BLaER1 treated with 17β-estradiol and CSF1 and Interleukin-3, amounts not matched to agents 10 nM and 100 nM (cell line): ENCODE measurements at regions not wholly inside any gene's neighbourhood (a gene's known extent, or its start where the extent isn't known, plus 50 kb on each side); places are given as distances from the start of the nearest gene placed in this dataset.

Experiments
- H3K27ac ChIP-seq, 11 experiments: shearing (Covaris generic); formaldehyde crosslinking; 2 replicates each; pipeline ENCODE4 v1.8.1; 2022
- H3K27me3 ChIP-seq, 11 experiments: shearing (Covaris generic); formaldehyde crosslinking; 2 replicates each; pipeline ENCODE4 v1.8.1; 2022
- H3K36me3 ChIP-seq, 11 experiments: shearing (Covaris generic); formaldehyde crosslinking; 2 replicates each; pipeline ENCODE4 v1.8.1; 2022
- H3K4me1 ChIP-seq, 10 experiments: shearing (Covaris generic); formaldehyde crosslinking; 2 replicates each; pipeline ENCODE4 v1.8.1; 2022
- H3K4me2 ChIP-seq, 11 experiments: shearing (Covaris generic); formaldehyde crosslinking; 2 replicates each; pipeline ENCODE4 v1.8.1; 2022
- H3K4me3 ChIP-seq, 10 experiments: shearing (Covaris generic); formaldehyde crosslinking; 2 replicates each; pipeline ENCODE4 v1.8.1; 2022
- H3K9ac ChIP-seq, 11 experiments: shearing (Covaris generic); formaldehyde crosslinking; 2 replicates each; pipeline ENCODE4 v1.8.1; 2022
- H3K9me3 ChIP-seq, 11 experiments: shearing (Covaris generic); formaldehyde crosslinking; replicated peaks in 1 of 11; 2 replicates each; pipeline ENCODE4 v1.8.1; 2022
- H4K20me1 ChIP-seq, 11 experiments: shearing (Covaris generic); formaldehyde crosslinking; 2 replicates each; pipeline ENCODE4 v1.8.1; 2022
- Cebpa-rat ChIP-seq, 11 experiments: shearing (Covaris generic); IDR thresholded peaks; 2 replicates each; pipeline ENCODE4 v1.8.1; 2022

DNA sequence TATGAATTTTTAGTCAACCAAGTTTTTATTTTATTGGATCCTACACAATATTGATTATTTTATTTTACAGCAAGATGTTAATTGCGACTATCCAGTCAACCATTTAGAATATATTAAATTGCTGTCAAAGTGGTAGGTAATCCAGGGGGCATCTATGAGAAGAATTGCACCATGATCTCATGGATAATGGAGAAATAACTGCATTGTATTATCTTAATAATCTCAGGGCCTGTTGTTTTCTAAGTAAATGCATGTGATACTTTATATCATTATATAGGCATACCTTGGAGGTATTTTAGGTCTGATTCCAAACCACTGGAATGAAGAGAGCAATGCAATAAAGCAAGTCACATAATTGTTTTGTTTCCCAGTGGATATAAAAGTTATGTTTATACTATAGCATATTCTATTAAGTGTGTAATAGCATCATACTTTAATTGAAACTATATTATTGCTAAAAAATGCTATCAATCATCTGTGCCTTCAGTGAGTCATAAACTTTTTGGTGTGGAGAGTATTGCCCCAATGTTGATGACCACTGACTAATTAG is 595.4 kb upstream of the CHORDC1 start:
- H3K4me1 ChIP-seq = no peaks in the 10 kb centered on the region
- no peaks in the 10 kb centered on the region for H3K27me3 ChIP-seq
- H3K36me3 ChIP-seq = no peaks in the 10 kb centered on the region
- H3K27ac ChIP-seq = no peak overlapping the region
- no peak overlapping the region for H3K9ac ChIP-seq
- TF ChIP-seq Cebpa-rat (IDR thresholded peaks at IDR 0.05) = no peak
- H4K20me1 ChIP-seq = no peaks in the 10 kb centered on the region
- H3K4me3 ChIP-seq = no peak overlapping the region
- no peak overlapping the region for H3K4me2 ChIP-seq
- no peaks in the 10 kb centered on the region for H3K9me3 ChIP-seq

DNA sequence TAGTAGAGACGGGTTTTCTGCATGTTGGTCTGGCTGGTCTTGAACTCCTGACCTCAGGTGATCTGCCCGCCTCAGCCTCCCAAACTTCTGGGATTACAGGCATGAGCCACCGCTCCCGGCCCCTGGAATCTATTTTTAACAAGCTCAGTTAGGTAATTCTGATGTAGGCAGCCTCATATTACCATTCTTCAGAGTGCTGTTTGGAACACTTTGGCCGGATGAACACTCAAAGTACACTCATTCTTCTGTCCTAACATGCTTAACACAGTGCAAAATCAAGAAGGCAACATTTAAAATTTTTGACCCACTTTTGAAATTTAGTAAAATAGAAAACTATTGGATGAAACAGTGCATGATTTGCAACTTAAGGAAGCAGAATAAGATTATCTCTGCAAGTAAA is 586.7 kb upstream of the CHORDC1 start:
- Histone ChIP-seq H3K9me3 (peaks cover 0 to 7% (median 0%) of the 10 kb centered on the region in 11 experiments; a peak in 2 of 22 replicates), H3K4me3 (no peak overlapping the region), H3K27ac (no peak overlapping the region), H3K9ac (no peak overlapping the region), H3K36me3 (no peaks in the 10 kb centered on the region), H4K20me1 (no peaks in the 10 kb centered on the region), H3K27me3 (no peaks in the 10 kb centered on the region), H3K4me2 (no peak overlapping the region), H3K4me1 (no peaks in the 10 kb centered on the region)
- TF ChIP-seq Cebpa-rat (IDR thresholded peaks at IDR 0.05) = no peak

DNA sequence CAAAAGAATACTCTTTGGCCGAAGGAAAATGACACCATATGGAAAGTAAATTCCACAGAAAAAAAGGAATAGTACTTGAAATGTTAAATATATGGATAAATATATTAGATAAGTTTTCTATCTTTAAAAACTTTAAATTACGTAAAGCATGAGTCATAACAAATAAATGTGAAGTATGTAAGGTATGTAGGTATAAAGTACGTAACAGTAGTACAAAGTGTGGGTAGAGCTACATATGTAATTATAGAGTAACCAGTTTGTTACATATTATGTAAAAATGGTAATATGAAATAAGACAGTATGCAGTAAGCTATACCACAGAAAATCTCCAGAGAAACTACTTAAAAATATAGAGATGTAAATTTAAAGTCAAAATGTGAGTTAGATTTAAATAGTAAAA is 582.3 kb upstream of the CHORDC1 start:
- no peaks in the 10 kb centered on the region for H3K4me1 ChIP-seq

DNA sequence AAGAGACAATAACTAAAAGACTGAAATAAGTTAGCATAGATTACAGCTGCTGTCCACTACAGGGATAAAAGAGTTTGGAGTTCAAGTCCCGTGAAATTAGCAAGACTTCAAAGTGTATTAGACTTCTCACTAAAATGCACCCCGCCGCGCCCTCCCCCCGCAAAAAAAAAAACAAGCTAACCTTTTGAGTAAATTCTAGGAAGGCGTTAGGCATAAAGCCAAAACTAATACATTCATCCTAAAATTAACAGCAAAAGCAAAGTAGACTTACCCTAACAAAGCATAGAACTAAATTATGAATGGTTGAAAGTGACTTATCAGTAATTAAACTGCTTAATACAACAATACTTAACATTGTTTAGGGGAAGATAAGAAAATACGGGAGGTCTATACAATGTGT is 581.0 kb upstream of the CHORDC1 start:
- Histone ChIP-seq H3K36me3 (no peaks in the 10 kb centered on the region), H3K4me3 (no peak overlapping the region), H3K4me2 (no peak overlapping the region), H3K9ac (no peak overlapping the region), H3K4me1 (no peaks in the 10 kb centered on the region), H3K9me3 (no peaks in the 10 kb centered on the region), H3K27me3 (no peaks in the 10 kb centered on the region), H4K20me1 (no peaks in the 10 kb centered on the region), H3K27ac (no peak overlapping the region)
- no peak for TF ChIP-seq Cebpa-rat (IDR thresholded peaks at IDR 0.05)

More for the DNA sequence above, 582.3 kb upstream of the CHORDC1 start:
- no peak overlapping the region for H3K27ac ChIP-seq
- TF ChIP-seq Cebpa-rat (IDR thresholded peaks at IDR 0.05) = no peak
- H4K20me1 ChIP-seq = no peaks in the 10 kb centered on the region
- H3K4me2 ChIP-seq = no peak overlapping the region
- H3K9me3 ChIP-seq = no peaks in the 10 kb centered on the region
- H3K9ac ChIP-seq = no peak overlapping the region
- H3K36me3 ChIP-seq = no peaks in the 10 kb centered on the region
- H3K4me3 ChIP-seq = no peak overlapping the region
- no peaks in the 10 kb centered on the region for H3K27me3 ChIP-seq

DNA sequence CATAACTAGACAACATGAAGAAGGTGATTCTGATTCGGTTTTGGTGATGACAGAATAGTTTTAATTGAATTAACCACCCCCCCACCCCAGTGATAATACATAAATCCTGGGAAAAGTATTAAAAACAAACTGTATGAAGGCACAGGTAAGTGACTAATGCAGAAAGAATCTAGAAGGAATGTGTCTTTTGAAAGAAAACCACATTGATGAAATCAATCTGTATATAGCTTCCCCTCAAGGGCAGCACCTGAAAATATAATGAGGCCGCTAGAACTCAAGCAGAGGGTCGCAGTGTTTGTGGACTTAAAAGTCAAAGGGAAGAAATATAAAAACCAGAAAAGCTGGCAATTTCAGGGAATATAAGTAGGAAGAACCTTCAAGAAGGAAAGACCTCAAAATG is 580.5 kb upstream of the CHORDC1 start:
- Histone ChIP-seq H3K4me2 (no peak overlapping the region), H3K9ac (no peak overlapping the region), H3K36me3 (no peaks in the 10 kb centered on the region), H3K27me3 (no peaks in the 10 kb centered on the region), H3K4me1 (no peaks in the 10 kb centered on the region), H3K9me3 (no peaks in the 10 kb centered on the region), H3K27ac (no peak overlapping the region), H4K20me1 (no peaks in the 10 kb centered on the region), H3K4me3 (no peak overlapping the region)
- no peak for TF ChIP-seq Cebpa-rat (IDR thresholded peaks at IDR 0.05)

DNA sequence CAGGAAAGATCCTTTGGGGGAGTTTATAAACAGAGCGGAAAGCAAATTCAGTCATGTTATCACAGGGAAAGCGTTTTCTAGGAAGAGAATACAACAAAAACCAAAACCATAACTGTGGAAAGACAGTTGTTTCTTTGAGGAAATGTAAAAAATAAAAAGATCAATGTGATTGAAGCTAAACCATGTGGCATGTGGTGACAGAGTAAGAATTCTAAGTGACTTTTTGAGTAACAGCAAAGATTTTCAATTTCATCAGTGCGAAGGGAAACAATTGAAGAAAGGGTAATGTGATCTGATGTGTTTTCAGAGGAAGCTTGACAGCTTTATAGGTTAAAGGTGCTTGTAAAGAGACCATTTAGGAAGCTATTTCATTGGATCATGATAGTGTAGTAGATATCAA is 575.9 kb upstream of the CHORDC1 start:
- Histone ChIP-seq H3K4me1 (no peaks in the 10 kb centered on the region), H3K27me3 (no peaks in the 10 kb centered on the region), H3K4me2 (no peak overlapping the region), H3K36me3 (no peaks in the 10 kb centered on the region), H4K20me1 (no peaks in the 10 kb centered on the region), H3K27ac (no peak overlapping the region), H3K9ac (no peak overlapping the region), H3K9me3 (no peaks in the 10 kb centered on the region), H3K4me3 (no peak overlapping the region)
- no peak for TF ChIP-seq Cebpa-rat (IDR thresholded peaks at IDR 0.05)

DNA sequence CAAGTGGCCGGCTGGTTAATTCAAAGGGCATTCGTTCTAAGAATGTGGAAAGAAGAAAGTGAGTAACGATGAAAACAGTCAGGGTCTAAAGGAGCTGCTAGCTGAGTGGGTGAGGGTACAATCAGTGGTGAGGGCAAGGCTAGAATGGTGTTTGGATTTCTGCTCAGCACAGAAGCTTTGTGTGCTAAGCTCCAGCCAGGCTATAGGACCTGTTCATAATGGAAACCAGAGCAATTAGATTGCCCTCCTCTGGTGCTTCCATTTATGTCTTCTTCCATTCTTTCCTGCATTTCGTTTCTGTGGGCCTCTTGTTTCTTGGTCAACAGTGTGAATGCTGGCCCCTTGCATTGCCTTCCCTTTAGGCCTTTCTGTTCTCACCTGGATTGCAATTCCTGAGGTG is 572.9 kb upstream of the CHORDC1 start:
- no peak for TF ChIP-seq Cebpa-rat (IDR thresholded peaks at IDR 0.05)
- H4K20me1 ChIP-seq = no peaks in the 10 kb centered on the region
- no peaks in the 10 kb centered on the region for H3K4me1 ChIP-seq
- H3K27ac ChIP-seq = no peak overlapping the region
- H3K9me3 ChIP-seq = no peaks in the 10 kb centered on the region
- H3K27me3 ChIP-seq = no peaks in the 10 kb centered on the region
- no peaks in the 10 kb centered on the region for H3K36me3 ChIP-seq
- H3K4me2 ChIP-seq = no peak overlapping the region
- no peak overlapping the region for H3K4me3 ChIP-seq
- H3K9ac ChIP-seq = no peak overlapping the region

DNA sequence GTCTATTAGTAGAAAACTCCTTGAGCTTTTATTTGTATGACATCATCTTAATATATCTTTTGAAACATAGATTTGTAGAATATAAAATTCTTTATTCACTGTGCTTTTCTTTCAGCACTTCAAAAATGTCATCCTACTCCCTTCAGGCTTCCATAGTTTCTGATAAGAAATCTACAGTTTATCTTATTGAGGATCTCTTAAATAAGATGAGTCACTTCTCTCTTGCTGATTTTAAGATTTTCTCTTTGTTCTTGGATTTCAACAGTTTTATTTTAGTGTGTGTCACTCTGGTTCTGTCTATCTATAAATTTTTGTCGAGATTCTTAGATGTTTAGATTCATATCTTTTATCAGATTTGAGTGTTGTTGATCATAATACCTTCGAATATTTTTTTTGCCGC is 566.1 kb upstream of the CHORDC1 start:
- Histone ChIP-seq H3K27me3 (no peaks in the 10 kb centered on the region), H3K36me3 (no peaks in the 10 kb centered on the region), H3K9me3 (peaks cover 0 to 2% (median 0%) of the 10 kb centered on the region in 11 experiments; a peak in 4 of 22 replicates), H3K27ac (no peak overlapping the region), H3K4me1 (no peaks in the 10 kb centered on the region), H4K20me1 (no peaks in the 10 kb centered on the region), H3K4me3 (no peak overlapping the region), H3K4me2 (no peak overlapping the region), H3K9ac (no peak overlapping the region)
- TF ChIP-seq Cebpa-rat (IDR thresholded peaks at IDR 0.05) = no peak

DNA sequence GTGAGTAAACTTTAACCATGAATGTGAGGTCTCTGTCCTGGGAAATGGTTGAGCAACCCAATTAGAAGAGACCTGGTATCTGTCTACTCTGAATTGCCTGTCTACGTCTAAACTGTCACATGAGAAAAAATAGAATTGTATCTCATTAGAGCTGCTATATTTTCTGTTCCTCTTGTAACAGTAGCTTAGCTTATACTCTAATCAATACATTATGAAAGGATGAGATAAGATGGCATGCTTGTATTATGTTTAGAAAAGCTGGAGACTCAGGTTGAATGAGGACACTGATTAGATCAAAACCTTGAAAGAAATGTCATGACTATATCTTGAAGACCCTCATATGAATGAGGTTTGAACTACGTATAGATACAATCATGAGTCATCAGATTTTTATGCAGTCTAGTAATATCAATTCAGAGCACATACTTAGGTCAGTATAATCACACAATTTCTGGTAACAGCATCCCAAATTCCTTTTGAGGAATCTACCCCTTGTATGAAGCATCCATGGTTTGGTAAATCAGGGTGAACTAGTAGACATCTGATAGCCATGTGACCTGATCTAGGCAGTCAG is 561.5 kb upstream of the CHORDC1 start:
- no peak for TF ChIP-seq Cebpa-rat (IDR thresholded peaks at IDR 0.05)
- Histone ChIP-seq H3K4me1 (no peaks in the 10 kb centered on the region), H3K27ac (no peak overlapping the region), H3K36me3 (no peaks in the 10 kb centered on the region), H4K20me1 (no peaks in the 10 kb centered on the region), H3K4me3 (no peak overlapping the region), H3K9me3 (peaks cover 0 to 2% (median 0%) of the 10 kb centered on the region in 11 experiments; a peak in 4 of 22 replicates), H3K27me3 (no peaks in the 10 kb centered on the region), H3K4me2 (no peak overlapping the region), H3K9ac (no peak overlapping the region)

DNA sequence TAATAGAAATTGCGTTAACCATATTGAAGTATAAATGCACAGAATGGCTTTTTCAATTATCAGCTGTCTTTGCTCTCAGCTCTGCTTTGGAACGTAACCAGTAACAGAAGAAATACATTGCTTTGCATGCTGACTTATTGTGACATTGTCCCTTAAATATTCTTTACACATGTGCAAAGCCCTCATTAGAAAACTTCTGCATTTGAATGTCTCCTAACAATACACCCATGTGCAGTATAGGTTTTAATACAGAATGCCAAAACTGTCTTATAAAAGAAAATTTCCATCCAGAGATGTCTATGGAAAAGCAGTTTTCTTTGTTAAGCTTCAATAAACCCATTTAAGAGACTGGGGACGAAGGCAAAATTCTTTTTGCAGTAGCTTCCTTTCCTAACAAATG is 560.3 kb upstream of the CHORDC1 start:
- Histone ChIP-seq H3K9ac (no peak overlapping the region), H3K4me2 (no peak overlapping the region), H3K4me3 (no peak overlapping the region), H3K4me1 (no peaks in the 10 kb centered on the region), H3K27me3 (no peaks in the 10 kb centered on the region), H4K20me1 (no peaks in the 10 kb centered on the region), H3K9me3 (peaks cover 0 to 2% (median 0%) of the 10 kb centered on the region in 11 experiments; a peak in 4 of 22 replicates), H3K27ac (no peak overlapping the region), H3K36me3 (no peaks in the 10 kb centered on the region)
- no peak for TF ChIP-seq Cebpa-rat (IDR thresholded peaks at IDR 0.05)
